Neural crest cell (in vitro differentiated cells): ENCODE measurements at regions not wholly inside any gene's neighbourhood (a gene's known extent, or its start where the extent isn't known, plus 50 kb on each side); places are given as distances from the start of the nearest gene placed in this dataset.
"Not testable (repeated sequence)": the region's sequence is repeated elsewhere in the genome, so short reads cannot be mapped to it uniquely, and the experiment has no call there.

Source experiments
- DNase-seq: peaks from one replicate; pipeline ENCODE4 v3.0.0; 2021; ENCODE audit warnings: low read depth, mixed read lengths, low spot score
- H3K27ac Mint-ChIP-seq: one replicate; pipeline ENCODE4 v1.8.0; 2021; ENCODE audit warnings: mild to moderate bottlenecking, mixed read lengths; ENCODE audit not compliant: unreplicated experiment
- H3K27me3 Mint-ChIP-seq: 2 replicates; pipeline ENCODE4 v1.8.0; 2021; ENCODE audit warnings: low read depth, mild to moderate bottlenecking, mixed read lengths
- H3K36me3 Mint-ChIP-seq: 2 replicates; pipeline ENCODE4 v1.8.0; 2021; ENCODE audit warnings: low read depth, mild to moderate bottlenecking, mixed read lengths
- H3K4me1 Mint-ChIP-seq: 2 replicates; pipeline ENCODE4 v1.8.0; 2021; ENCODE audit warnings: mixed read lengths
- H3K4me3 Mint-ChIP-seq: one replicate; pipeline ENCODE4 v1.8.0; 2021; ENCODE audit warnings: mild to moderate bottlenecking, mixed read lengths
- H3K9me3 Mint-ChIP-seq: 2 replicates; pipeline ENCODE4 v1.8.0; 2021; ENCODE audit warnings: mixed read lengths
- TF ChIP-seq, protein P1 (sequence below): fragments of 200-600 bp; sonication (generic); conservative IDR thresholded peaks from 2 replicates; pipeline ENCODE4 v1.5.0; 2021; ENCODE audit warnings: antibody characterized with exemption, mild to moderate bottlenecking

DNA sequence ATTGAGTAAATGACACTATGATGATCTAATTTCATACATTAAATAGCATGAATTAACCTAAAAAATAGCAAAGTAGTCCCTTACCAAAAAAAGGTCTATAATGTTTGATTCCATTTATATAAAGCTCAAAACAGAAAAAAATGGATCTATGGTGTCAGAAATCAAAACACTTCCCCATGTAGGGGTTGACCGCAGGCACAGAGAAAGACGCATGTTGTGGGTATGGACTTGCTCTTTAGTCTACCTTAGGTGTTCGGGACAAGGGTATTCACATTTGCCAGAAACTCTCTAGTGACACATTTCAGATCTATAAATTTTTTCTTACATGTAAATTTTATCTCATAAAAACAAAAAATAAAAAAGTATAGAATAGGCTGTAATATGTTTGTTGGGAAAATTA is 1262.9 kb downstream of the TMEM121 start:
- H3K27ac Mint-ChIP-seq, result no peak overlapping the region
- peaks cover 8% of the 10 kb centered on the region for H3K36me3 Mint-ChIP-seq
- TF ChIP-seq, protein P1, sequence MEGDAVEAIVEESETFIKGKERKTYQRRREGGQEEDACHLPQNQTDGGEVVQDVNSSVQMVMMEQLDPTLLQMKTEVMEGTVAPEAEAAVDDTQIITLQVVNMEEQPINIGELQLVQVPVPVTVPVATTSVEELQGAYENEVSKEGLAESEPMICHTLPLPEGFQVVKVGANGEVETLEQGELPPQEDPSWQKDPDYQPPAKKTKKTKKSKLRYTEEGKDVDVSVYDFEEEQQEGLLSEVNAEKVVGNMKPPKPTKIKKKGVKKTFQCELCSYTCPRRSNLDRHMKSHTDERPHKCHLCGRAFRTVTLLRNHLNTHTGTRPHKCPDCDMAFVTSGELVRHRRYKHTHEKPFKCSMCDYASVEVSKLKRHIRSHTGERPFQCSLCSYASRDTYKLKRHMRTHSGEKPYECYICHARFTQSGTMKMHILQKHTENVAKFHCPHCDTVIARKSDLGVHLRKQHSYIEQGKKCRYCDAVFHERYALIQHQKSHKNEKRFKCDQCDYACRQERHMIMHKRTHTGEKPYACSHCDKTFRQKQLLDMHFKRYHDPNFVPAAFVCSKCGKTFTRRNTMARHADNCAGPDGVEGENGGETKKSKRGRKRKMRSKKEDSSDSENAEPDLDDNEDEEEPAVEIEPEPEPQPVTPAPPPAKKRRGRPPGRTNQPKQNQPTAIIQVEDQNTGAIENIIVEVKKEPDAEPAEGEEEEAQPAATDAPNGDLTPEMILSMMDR, result no peak
- DNase-seq, result no peak
- no peaks in the 10 kb centered on the region for H3K27me3 Mint-ChIP-seq
- H3K4me1 Mint-ChIP-seq, result no peaks in the 10 kb centered on the region
- H3K4me3 Mint-ChIP-seq, result no peak overlapping the region
- H3K9me3 Mint-ChIP-seq, result peaks cover 19% of the 10 kb centered on the region

DNA sequence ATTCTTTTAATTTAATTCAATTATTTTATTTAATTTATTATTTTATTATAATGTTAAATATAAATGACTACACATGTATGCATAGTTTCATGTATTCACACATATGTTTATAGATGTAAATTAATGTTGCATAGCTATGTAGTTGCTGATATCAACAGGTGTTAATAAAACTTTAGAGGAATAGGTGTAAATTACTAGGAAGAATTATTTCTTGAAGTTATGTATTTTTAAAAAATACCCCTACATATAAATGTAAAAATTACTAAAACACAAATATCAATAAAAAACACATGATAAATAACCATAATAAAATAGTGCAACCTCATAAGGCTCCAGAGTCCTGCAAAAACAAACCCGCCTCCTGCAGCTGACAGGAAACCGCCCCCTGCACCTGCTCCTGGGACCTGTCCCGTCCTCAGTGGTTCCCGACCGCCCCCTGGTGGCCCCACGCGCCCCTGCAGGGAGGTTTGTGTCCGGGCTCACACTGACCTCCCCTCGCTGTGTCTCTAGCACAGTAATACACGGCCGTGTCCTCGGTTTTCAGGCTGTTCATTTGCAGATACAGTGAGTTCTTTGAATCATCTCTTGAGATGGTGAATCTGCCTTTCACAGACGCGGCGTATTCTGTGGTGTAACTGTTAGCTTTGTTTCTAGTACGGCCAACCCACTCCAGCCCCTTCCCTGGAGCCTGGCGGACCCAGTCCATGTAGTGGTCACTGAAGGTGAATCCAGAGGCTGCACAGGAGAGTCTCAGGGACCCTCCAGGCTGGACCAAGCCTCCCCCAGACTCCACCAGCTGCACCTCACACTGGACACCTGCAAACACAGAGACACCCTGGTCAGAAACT is 1264.0 kb downstream of the TMEM121 start:
- TF ChIP-seq, protein P1, result peak; percentile 30
- H3K36me3 Mint-ChIP-seq, result peaks cover 6% of the 10 kb centered on the region
- no peaks in the 10 kb centered on the region for H3K27me3 Mint-ChIP-seq
- no peaks in the 10 kb centered on the region for H3K4me1 Mint-ChIP-seq
- H3K4me3 Mint-ChIP-seq, result no peak overlapping the region
- peaks cover 20% of the 10 kb centered on the region for H3K9me3 Mint-ChIP-seq
- no peak overlapping the region for H3K27ac Mint-ChIP-seq
- no peak for DNase-seq

DNA sequence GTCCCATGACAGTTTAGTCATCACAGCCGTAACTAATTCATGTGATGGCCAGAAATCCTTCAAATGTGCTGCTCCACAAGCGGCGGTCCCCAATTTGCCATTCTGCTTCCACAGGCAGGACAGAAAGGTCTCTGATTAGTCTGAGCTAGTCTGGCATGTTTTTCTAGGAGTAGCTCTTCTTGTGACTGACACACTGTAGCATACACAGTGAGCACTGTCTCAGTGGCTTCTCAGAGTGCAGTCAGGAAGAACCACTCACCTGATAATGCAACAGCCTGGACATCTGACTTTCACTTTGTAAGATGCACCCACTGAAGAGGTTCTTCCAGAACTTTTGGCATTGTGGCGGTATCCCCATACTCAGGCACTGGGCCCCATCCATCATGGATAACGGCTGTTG is 1266.2 kb downstream of the TMEM121 start:
- Mint-ChIP-seq H3K4me3 (no peak overlapping the region), H3K9me3 (peaks cover 15% of the 10 kb centered on the region), H3K27ac (no peak overlapping the region), H3K36me3 (peaks cover 3% of the 10 kb centered on the region), H3K27me3 (no peaks in the 10 kb centered on the region), H3K4me1 (no peaks in the 10 kb centered on the region)
- no peak for DNase-seq
- TF ChIP-seq, protein P1, result no peak

DNA sequence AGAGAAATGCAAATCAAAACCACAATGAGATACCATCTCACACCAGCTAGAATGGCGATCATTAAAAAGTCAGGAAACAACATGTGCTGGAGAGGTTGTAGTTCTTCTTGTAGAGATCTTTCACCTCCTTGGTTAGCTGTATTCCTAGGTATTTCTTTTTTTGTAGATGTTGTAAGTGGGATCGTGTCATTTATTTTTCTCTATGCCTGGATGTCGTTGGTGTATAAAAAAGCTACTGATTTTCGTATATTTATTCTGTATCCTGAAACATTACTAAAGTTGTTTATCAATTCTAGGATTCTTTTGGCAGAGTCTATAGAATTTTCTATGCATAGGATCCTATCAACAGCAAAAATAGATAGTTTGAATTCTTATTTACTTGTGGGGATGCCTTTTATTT is 1271.8 kb downstream of the TMEM121 start:
- not testable (repeated sequence) for DNase-seq, H3K36me3 Mint-ChIP-seq, H3K27ac Mint-ChIP-seq, H3K27me3 Mint-ChIP-seq, H3K4me3 Mint-ChIP-seq, H3K4me1 Mint-ChIP-seq
- peaks cover 19% of the 10 kb centered on the region for H3K9me3 Mint-ChIP-seq

DNA sequence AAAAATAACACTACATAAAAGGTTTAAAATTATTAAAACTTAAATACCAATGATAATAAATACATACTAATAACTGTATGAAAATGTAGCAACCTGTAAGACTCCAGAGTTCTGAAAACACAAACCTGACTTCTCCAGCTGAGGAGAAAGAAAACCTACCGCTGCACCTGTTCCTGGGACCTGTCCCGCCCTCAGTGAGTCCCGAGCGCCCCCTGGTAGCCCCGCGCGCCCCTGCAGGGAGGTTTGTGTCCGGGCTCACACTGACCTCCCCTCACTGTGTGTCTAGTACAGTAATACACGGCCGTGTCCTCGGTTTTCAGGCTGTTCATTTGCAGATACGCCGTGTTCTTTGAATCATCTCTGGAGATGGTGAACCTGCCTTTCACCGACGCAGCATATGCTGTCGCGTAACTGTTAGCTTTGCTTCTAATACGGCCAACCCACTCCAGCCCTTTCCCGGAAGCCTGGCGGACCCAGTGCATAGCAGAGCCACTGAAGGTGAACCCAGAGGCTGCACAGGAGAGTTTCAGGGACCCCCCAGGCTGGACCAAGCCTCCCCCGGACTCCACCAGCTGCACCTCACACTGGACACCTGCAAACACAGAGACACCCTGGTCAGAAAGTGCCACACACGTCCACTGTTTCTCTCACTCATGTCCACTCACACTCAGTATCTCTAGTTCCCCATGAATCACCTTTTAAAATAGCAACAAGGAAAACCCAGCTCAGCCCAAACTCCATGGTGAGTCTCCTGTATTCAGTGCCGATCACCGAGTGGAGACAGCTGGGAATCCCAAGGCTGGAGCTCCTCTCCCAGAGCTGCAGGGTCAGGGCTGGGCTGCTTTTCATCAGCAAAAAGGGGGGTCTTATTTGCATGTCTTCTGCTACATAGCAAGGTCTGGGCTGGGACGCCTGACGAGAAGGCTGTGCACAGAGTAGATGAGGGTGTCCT is 1276.3 kb downstream of the TMEM121 start:
- Mint-ChIP-seq H3K9me3 (peaks cover 13% of the 10 kb centered on the region), H3K27me3 (no peaks in the 10 kb centered on the region), H3K36me3 (peaks cover 6% of the 10 kb centered on the region), H3K27ac (no peak overlapping the region), H3K4me3 (no peak overlapping the region), H3K4me1 (no peaks in the 10 kb centered on the region)
- TF ChIP-seq, protein P1, result no peak
- DNase-seq, result no peak
